ENCODE measurements at regions not wholly inside any gene's neighbourhood (a gene's known extent, or its start where the extent isn't known, plus 50 kb on each side); places are given as distances from the start of the nearest gene placed in this dataset.

- CTCF ChIA-PET: no interaction called here
- Histone ChIP-seq H3K27ac (ENCODE audit: low read depth, low read length) (no peak overlapping the region), H3K4me3 (ENCODE audit: low read length) (no peak overlapping the region), H3K4me1 (ENCODE audit: control insufficient read depth in 2 of 2, insufficient read depth in 2 of 2, low read length in 2 of 2) (no peaks in the 10 kb centered on the region), H3K27me3 (ENCODE audit: control insufficient read depth in 2 of 2, insufficient read depth in 2 of 2, low read length in 2 of 2) (no peaks in the 10 kb centered on the region), H3K9me3 (ENCODE audit: control insufficient read depth in 2 of 3, low read length in 3 of 3) (no peaks in the 10 kb centered on the region), H3K36me3 (ENCODE audit: control insufficient read depth in 2 of 3, insufficient read depth in 3 of 3, low read length in 3 of 3) (no peaks in the 10 kb centered on the region)
- Mint-ChIP-seq H3K9me3 (peaks cover 0 to 18% (median 1%) of the 10 kb centered on the region in 11 donors), H3K4me3 (no peak overlapping the region), H3K27ac (no peak overlapping the region), H3K36me3 (no peaks in the 10 kb centered on the region), H3K27me3 (no peaks in the 10 kb centered on the region), H3K4me1 (peaks cover 0 to 4% (median 0%) of the 10 kb centered on the region in 7 donors)
- ATAC-seq: no peak
- no peak for DNase-seq
- POLR2A ChIA-PET: no interaction called here
- intact Hi-C loops (cut with micrococcal nuclease): no loop called here
Observed at GRCh38 chr21:22235866-22236590, 1237.8 kb downstream of the NCAM2 start.

DNA sequence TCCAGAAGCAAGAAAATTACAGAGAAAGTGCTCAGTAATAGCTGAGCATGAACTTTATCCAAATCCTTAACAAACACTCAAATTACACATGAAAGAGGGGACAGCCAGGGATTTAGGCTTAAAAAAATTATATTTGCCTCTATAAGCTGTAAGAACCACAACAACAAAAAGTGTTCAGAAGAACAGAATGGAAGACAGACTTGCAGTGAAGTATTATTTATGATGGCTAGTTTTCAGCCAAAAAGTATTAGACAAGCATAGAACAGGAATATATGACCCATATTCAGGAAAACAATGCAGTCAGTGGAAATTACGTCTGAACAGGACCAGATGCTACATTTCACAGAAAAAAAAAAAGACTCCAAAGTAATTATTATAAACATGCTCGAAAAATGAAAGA is 1246.3 kb downstream of the NCAM2 start:
- Histone ChIP-seq H3K9me3 (ENCODE audit: control insufficient read depth in 2 of 3, low read length in 3 of 3) (no peaks in the 10 kb centered on the region), H3K27ac (ENCODE audit: low read depth, low read length) (no peak overlapping the region), H3K4me1 (ENCODE audit: control insufficient read depth in 2 of 2, insufficient read depth in 2 of 2, low read length in 2 of 2) (no peaks in the 10 kb centered on the region), H3K27me3 (ENCODE audit: control insufficient read depth in 2 of 2, insufficient read depth in 2 of 2, low read length in 2 of 2) (no peaks in the 10 kb centered on the region), H3K4me3 (ENCODE audit: low read length) (no peak overlapping the region), H3K36me3 (ENCODE audit: control insufficient read depth in 2 of 3, insufficient read depth in 3 of 3, low read length in 3 of 3) (no peaks in the 10 kb centered on the region)
- DNase-seq (no peak), ATAC-seq (no peak)
- no peaks in the 10 kb centered on the region for H3K27me3 Mint-ChIP-seq
- H3K36me3 Mint-ChIP-seq: no peaks in the 10 kb centered on the region
- POLR2A ChIA-PET: no interaction called here
- no peak overlapping the region for H3K4me3 Mint-ChIP-seq
- H3K4me1 Mint-ChIP-seq: peaks cover 0 to 4% (median 0%) of the 10 kb centered on the region in 7 donors
- H3K9me3 Mint-ChIP-seq: peaks cover 0 to 5% (median 0%) of the 10 kb centered on the region in 11 donors
- intact Hi-C loops (cut with micrococcal nuclease): no loop called here
- CTCF ChIA-PET: no interaction called here
- no peak overlapping the region for H3K27ac Mint-ChIP-seq

- ATAC-seq: no peak
- ChIA-PET CTCF (no interaction called here), POLR2A (no interaction called here)
- intact Hi-C loops (cut with micrococcal nuclease): no loop called here
- H3K4me1 Mint-ChIP-seq: no peaks in the 10 kb centered on the region
- no peaks in the 10 kb centered on the region for H3K36me3 Mint-ChIP-seq
- Histone ChIP-seq H3K27ac (ENCODE audit: low read depth, low read length) (no peak overlapping the region), H3K36me3 (ENCODE audit: control insufficient read depth in 2 of 3, insufficient read depth in 3 of 3, low read length in 3 of 3) (no peaks in the 10 kb centered on the region), H3K4me3 (ENCODE audit: low read length) (no peak overlapping the region), H3K4me1 (ENCODE audit: control insufficient read depth in 2 of 2, insufficient read depth in 2 of 2, low read length in 2 of 2) (no peaks in the 10 kb centered on the region), H3K9me3 (ENCODE audit: control insufficient read depth in 2 of 3, low read length in 3 of 3) (no peaks in the 10 kb centered on the region), H3K27me3 (ENCODE audit: control insufficient read depth in 2 of 2, insufficient read depth in 2 of 2, low read length in 2 of 2) (no peaks in the 10 kb centered on the region)
- H3K27me3 Mint-ChIP-seq: no peaks in the 10 kb centered on the region
- DNase-seq: no peak
- H3K4me3 Mint-ChIP-seq: no peak overlapping the region
- no peak overlapping the region for H3K27ac Mint-ChIP-seq
- peaks cover 0 to 5% (median 0%) of the 10 kb centered on the region in 11 donors for H3K9me3 Mint-ChIP-seq
Observed at GRCh38 chr21:22250355-22250754, 1252.1 kb downstream of the NCAM2 start.

GRCh38 chr21:22253761-22254160 is 1255.6 kb downstream of the NCAM2 start:
- CTCF ChIA-PET: no interaction called here
- Histone ChIP-seq H3K27ac (ENCODE audit: low read depth, low read length) (no peak overlapping the region), H3K9me3 (ENCODE audit: control insufficient read depth in 2 of 3, low read length in 3 of 3) (no peaks in the 10 kb centered on the region), H3K27me3 (ENCODE audit: control insufficient read depth in 2 of 2, insufficient read depth in 2 of 2, low read length in 2 of 2) (no peaks in the 10 kb centered on the region), H3K4me3 (ENCODE audit: low read length) (no peak overlapping the region), H3K4me1 (ENCODE audit: control insufficient read depth in 2 of 2, insufficient read depth in 2 of 2, low read length in 2 of 2) (no peaks in the 10 kb centered on the region), H3K36me3 (ENCODE audit: control insufficient read depth in 2 of 3, insufficient read depth in 3 of 3, low read length in 3 of 3) (no peaks in the 10 kb centered on the region)
- POLR2A ChIA-PET: no interaction called here
- H3K9me3 Mint-ChIP-seq: peaks cover 0 to 6% (median 0%) of the 10 kb centered on the region in 11 donors
- H3K36me3 Mint-ChIP-seq: no peaks in the 10 kb centered on the region
- no peak overlapping the region for H3K4me3 Mint-ChIP-seq
- DNase-seq: no peak
- no peak overlapping the region for H3K27ac Mint-ChIP-seq
- no peaks in the 10 kb centered on the region for H3K4me1 Mint-ChIP-seq
- intact Hi-C loops (cut with micrococcal nuclease): no loop called here
- ATAC-seq: no peak
- no peaks in the 10 kb centered on the region for H3K27me3 Mint-ChIP-seq

DNA sequence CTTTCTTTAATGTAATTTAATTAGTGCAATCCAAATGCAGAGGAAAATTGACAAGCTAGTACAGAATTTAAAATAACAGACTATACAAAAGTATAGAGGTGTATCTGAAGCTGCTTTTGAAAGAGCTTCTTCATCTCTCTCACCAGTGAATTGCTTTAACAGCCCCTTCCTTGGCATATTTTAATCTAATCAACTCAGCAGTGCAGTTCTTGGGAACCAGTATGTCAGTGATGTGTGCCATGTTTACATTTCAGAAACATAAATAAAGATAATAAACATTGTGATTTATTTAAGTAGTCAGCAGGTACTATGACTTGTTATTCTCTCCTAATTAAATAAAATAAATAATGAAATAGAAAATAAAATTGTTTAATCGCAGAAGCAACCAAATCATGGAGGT is 1260.6 kb downstream of the NCAM2 start:
- H3K27me3 Mint-ChIP-seq: no peaks in the 10 kb centered on the region
- peaks cover 0 to 8% (median 0%) of the 10 kb centered on the region in 7 donors for H3K4me1 Mint-ChIP-seq
- Histone ChIP-seq H3K9me3 (ENCODE audit: control insufficient read depth in 2 of 3, low read length in 3 of 3) (no peaks in the 10 kb centered on the region), H3K27ac (ENCODE audit: low read depth, low read length) (no peak overlapping the region), H3K36me3 (ENCODE audit: control insufficient read depth in 2 of 3, insufficient read depth in 3 of 3, low read length in 3 of 3) (no peaks in the 10 kb centered on the region), H3K4me1 (ENCODE audit: control insufficient read depth in 2 of 2, insufficient read depth in 2 of 2, low read length in 2 of 2) (no peaks in the 10 kb centered on the region), H3K4me3 (ENCODE audit: low read length) (no peak overlapping the region), H3K27me3 (ENCODE audit: control insufficient read depth in 2 of 2, insufficient read depth in 2 of 2, low read length in 2 of 2) (no peaks in the 10 kb centered on the region)
- intact Hi-C loops (cut with micrococcal nuclease): no loop called here
- H3K9me3 Mint-ChIP-seq: peaks cover 0 to 11% (median 1%) of the 10 kb centered on the region in 11 donors
- POLR2A ChIA-PET: no interaction called here
- CTCF ChIA-PET: no interaction called here
- no peak overlapping the region for H3K4me3 Mint-ChIP-seq
- ATAC-seq: no peak
- no peaks in the 10 kb centered on the region for H3K36me3 Mint-ChIP-seq
- no peak overlapping the region for H3K27ac Mint-ChIP-seq
- no peak for DNase-seq

DNA sequence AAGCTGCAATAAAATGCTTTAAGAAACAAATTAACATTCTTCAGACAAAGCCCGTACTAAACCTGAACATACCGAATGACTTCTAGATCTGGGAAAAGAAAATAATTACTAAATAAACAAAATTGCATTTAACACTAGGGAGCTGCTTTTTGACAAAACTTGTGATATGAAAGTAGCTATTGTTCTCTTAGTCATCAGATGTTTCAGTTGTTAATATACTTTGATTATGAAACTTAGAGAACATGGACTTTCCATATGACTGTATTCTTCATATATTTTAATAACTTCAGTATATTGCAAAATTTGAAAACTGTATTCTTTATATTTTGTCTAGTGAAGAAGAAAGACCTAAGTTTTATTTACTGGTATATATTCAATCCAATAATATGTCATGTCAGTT is 1262.1 kb downstream of the NCAM2 start:
- Mint-ChIP-seq H3K9me3 (peaks cover 0 to 7% (median 0%) of the 10 kb centered on the region in 11 donors), H3K4me3 (no peak overlapping the region), H3K4me1 (peaks cover 0 to 11% (median 0%) of the 10 kb centered on the region in 7 donors), H3K27ac (no peak overlapping the region), H3K36me3 (no peaks in the 10 kb centered on the region), H3K27me3 (no peaks in the 10 kb centered on the region)
- DNase-seq: no peak
- ATAC-seq: no peak
- no peaks in the 10 kb centered on the region for H3K4me1 ChIP-seq (ENCODE audit: control insufficient read depth in 2 of 2, insufficient read depth in 2 of 2, low read length in 2 of 2)
- intact Hi-C loops (cut with micrococcal nuclease): no loop called here
- CTCF ChIA-PET: no interaction called here
- H3K36me3 ChIP-seq (ENCODE audit: control insufficient read depth in 2 of 3, insufficient read depth in 3 of 3, low read length in 3 of 3): no peaks in the 10 kb centered on the region
- no peak overlapping the region for H3K4me3 ChIP-seq (ENCODE audit: low read length)
- POLR2A ChIA-PET: no interaction called here
- no peaks in the 10 kb centered on the region for H3K9me3 ChIP-seq (ENCODE audit: control insufficient read depth in 2 of 3, low read length in 3 of 3)
- H3K27me3 ChIP-seq (ENCODE audit: control insufficient read depth in 2 of 2, insufficient read depth in 2 of 2, low read length in 2 of 2): no peaks in the 10 kb centered on the region
- H3K27ac ChIP-seq (ENCODE audit: low read depth, low read length): no peak overlapping the region

DNA sequence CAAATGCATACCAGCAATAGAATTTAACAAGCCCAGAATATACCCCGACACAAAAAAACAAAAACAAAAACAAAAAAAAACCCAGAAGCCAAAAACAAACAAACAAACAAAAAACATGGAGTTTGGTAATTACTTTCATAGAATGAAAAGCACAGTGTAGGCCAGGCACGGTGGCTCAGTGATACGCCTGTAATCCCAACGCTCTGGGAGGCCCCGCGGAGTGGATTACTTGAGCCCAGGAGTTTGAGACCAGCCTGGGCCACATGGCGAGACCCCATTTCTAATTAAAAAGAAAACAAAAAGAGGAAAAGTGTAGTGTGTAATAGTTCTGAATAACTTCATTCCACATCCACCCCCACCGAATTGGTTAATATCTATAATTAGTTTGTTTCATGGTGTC is 1265.7 kb downstream of the NCAM2 start:
- peaks cover 0 to 6% (median 2%) of the 10 kb centered on the region in 11 donors for H3K9me3 Mint-ChIP-seq
- no peak overlapping the region for H3K4me3 ChIP-seq (ENCODE audit: low read length)
- intact Hi-C loops (cut with micrococcal nuclease): no loop called here
- no peak for ATAC-seq
- no peaks in the 10 kb centered on the region for H3K9me3 ChIP-seq (ENCODE audit: control insufficient read depth in 2 of 3, low read length in 3 of 3)
- no peaks in the 10 kb centered on the region for H3K36me3 ChIP-seq (ENCODE audit: control insufficient read depth in 2 of 3, insufficient read depth in 3 of 3, low read length in 3 of 3)
- H3K27me3 Mint-ChIP-seq: no peaks in the 10 kb centered on the region
- ChIA-PET CTCF (no interaction called here), POLR2A (no interaction called here)
- no peaks in the 10 kb centered on the region for H3K4me1 ChIP-seq (ENCODE audit: control insufficient read depth in 2 of 2, insufficient read depth in 2 of 2, low read length in 2 of 2)
- H3K27me3 ChIP-seq (ENCODE audit: control insufficient read depth in 2 of 2, insufficient read depth in 2 of 2, low read length in 2 of 2): no peaks in the 10 kb centered on the region
- peak overlapping the region in 1 of 9 donors; percentile 79 for H3K27ac Mint-ChIP-seq
- DNase-seq: no peak
- no peaks in the 10 kb centered on the region for H3K36me3 Mint-ChIP-seq
- H3K27ac ChIP-seq (ENCODE audit: low read depth, low read length): no peak overlapping the region
- H3K4me1 Mint-ChIP-seq: peaks cover 0 to 11% (median 0%) of the 10 kb centered on the region in 7 donors
- H3K4me3 Mint-ChIP-seq: peak overlapping the region in 1 of 10 donors; percentile 14

Measured in naive thymus-derived CD4-positive, alpha-beta T cell (primary cell).